Suprapubic skin (tissue), 4 donors: ENCODE measurements at regions not wholly inside any gene's neighbourhood (a gene's known extent, or its start where the extent isn't known, plus 50 kb on each side); places are given as distances from the start of the nearest gene placed in this dataset.

Source experiments
- DNase-seq, 2 donors: peaks; one replicate each; pipeline ENCODE4 v3.0.0-alpha.2; 2019; ENCODE audit warnings: low spot score in 2 of 2
- H3K27ac ChIP-seq: fragments of 200-600 bp; sonication (generic); one replicate; pipeline ENCODE4 v1.5.1; 2019
- H3K27me3 ChIP-seq: fragments of 200-600 bp; sonication (generic); one replicate; pipeline ENCODE4 v1.5.1; 2019
- H3K36me3 ChIP-seq: fragments of 200-600 bp; sonication (generic); one replicate; pipeline ENCODE4 v1.5.1; 2019
- H3K4me1 ChIP-seq: fragments of 200-600 bp; sonication (generic); one replicate; pipeline ENCODE4 v1.5.1; 2019
- H3K4me3 ChIP-seq: fragments of 200-600 bp; sonication (generic); one replicate; pipeline ENCODE4 v1.5.1; 2019; ENCODE audit warnings: mild to moderate bottlenecking
- H3K9me3 ChIP-seq: fragments of 200-600 bp; sonication (generic); one replicate; pipeline ENCODE4 v1.5.1; 2019
- EP300 ChIP-seq: sonication (generic); formaldehyde crosslinking; IDR thresholded peaks from one replicate; pipeline ENCODE4 v1.6.1; 2017; ENCODE audit warnings: antibody characterized with exemption
- POLR2A ChIP-seq, 2 donors: fragments of 450-650 bp; IDR thresholded peaks; one replicate each; pipeline ENCODE4 v1.6.1; 2017; ENCODE audit warnings: antibody characterized with exemption in 2 of 2, mild to moderate bottlenecking in 2 of 2, moderate library complexity in 2 of 2
- POLR2AphosphoS5 ChIP-seq, 3 donors: sonication (generic); formaldehyde crosslinking; IDR thresholded peaks; one replicate each; pipeline ENCODE4 v1.6.1; 2017; ENCODE audit warnings: antibody characterized with exemption in 3 of 3
- WGBS: methylation state at CpG from one replicate; pipeline ENCODE4 v1.1.5; 2018; 5-methylcytosine and 5-hydroxymethylcytosine counted together
- TF ChIP-seq, protein P1 (sequence below), 2 donors: fragments of 200-600 bp in 1 of 2; fragments of 450-650 bp in 1 of 2; sonication (generic) in 1 of 2; IDR thresholded peaks; one replicate each; pipeline ENCODE4 v1.5.1; 2016 to 2019; ENCODE audit warnings: antibody characterized with exemption in 2 of 2, mild to moderate bottlenecking in 1 of 2, moderate library complexity in 1 of 2

DNA sequence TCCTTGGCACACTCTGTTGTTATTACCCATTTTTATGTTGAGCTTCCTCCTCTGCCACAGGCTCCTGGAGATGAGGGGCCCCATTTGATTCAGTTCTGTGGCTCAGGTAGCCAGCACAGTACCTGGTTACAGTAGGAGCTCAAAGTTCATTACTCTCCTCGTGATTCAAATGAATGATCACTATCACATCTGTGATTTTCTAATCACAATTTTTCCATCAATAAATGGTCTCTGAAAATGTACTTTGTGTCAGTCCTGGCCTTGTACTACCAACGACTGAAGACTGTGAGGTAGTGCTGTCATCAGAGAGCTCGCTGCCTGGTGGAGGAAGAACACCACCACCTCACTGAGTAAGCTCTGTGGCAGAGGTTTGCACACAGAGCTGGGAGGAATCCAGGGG, 106.8 kb upstream of the JUN start:
- no peak for DNase-seq
- Histone ChIP-seq H3K36me3 (no peaks in the 10 kb centered on the region), H3K4me1 (peaks cover 45% of the 10 kb centered on the region), H3K4me3 (no peak overlapping the region), H3K9me3 (no peaks in the 10 kb centered on the region), H3K27me3 (no peaks in the 10 kb centered on the region), H3K27ac (no peak overlapping the region)
- 94% methylated on average over 3 of the region's 3 CpGs for WGBS
- TF ChIP-seq, protein P1, sequence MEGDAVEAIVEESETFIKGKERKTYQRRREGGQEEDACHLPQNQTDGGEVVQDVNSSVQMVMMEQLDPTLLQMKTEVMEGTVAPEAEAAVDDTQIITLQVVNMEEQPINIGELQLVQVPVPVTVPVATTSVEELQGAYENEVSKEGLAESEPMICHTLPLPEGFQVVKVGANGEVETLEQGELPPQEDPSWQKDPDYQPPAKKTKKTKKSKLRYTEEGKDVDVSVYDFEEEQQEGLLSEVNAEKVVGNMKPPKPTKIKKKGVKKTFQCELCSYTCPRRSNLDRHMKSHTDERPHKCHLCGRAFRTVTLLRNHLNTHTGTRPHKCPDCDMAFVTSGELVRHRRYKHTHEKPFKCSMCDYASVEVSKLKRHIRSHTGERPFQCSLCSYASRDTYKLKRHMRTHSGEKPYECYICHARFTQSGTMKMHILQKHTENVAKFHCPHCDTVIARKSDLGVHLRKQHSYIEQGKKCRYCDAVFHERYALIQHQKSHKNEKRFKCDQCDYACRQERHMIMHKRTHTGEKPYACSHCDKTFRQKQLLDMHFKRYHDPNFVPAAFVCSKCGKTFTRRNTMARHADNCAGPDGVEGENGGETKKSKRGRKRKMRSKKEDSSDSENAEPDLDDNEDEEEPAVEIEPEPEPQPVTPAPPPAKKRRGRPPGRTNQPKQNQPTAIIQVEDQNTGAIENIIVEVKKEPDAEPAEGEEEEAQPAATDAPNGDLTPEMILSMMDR (IDR thresholded peaks at IDR 0.05), result no peak
- TF ChIP-seq POLR2AphosphoS5 (IDR thresholded peaks at IDR 0.05) (no peak), EP300 (no peak)

DNA sequence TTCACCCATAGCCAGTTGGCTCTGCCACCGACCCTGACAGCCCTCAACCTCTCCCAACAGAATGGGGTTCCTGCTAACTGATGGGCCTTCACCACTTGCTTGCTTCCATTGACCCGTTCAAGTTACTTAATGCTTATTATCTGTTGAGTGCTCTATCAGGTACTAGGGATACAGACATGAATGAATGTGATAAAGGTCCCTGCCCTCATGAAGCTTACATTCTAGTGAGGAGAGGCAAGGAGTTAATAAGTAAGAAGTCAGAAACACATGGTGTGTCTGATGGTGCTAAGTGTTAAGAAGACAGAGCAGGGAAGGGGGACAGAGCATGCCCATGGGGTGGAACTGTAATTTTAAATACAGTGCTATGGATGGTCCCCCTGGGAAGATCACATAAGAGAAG, 107.5 kb upstream of the JUN start:
- peaks cover 45% of the 10 kb centered on the region for H3K4me1 ChIP-seq

DNA sequence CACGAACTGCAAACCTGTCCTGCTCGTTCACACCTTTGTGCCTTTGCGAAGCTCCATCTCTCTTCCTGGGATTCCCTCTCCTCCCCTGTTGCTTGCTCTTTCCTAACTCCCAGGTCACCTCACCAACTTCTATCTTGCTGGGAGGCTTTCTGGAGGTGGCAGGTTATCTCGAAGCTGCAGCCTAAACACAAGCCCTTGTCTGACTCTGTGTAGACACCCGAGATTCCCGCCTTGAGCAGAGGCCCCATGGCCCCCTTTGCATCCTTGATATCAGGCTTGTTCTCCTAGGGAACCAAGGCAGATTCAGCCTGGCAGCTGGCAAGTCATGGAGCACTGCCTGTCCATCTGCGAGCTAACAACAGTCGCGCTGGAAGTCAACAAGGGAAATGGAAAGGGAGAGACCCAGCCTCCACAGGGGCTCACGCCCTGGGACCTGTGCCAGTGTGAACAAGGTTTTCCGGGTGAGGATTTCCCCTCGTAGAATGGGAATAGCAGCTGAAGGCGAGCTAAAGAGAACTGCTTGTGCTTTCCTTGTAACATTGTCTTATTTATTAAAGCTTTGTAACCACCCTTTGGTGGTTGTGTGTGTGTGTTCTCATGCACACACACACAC, 109.5 kb upstream of the JUN start:
- Histone ChIP-seq H3K27me3 (no peaks in the 10 kb centered on the region), H3K9me3 (no peaks in the 10 kb centered on the region), H3K4me3 (no peak overlapping the region), H3K27ac (no peak overlapping the region), H3K4me1 (peaks cover 50% of the 10 kb centered on the region), H3K36me3 (no peaks in the 10 kb centered on the region)
- WGBS, result 70% methylated on average over 13 of the region's 13 CpGs
- peak in 1 of 2 donors; percentile 68 for DNase-seq
- no peak for TF ChIP-seq EP300
- no peak for TF ChIP-seq POLR2AphosphoS5 (IDR thresholded peaks at IDR 0.05)
- no peak for TF ChIP-seq POLR2A (IDR thresholded peaks at IDR 0.05)
- TF ChIP-seq, protein P1 (IDR thresholded peaks at IDR 0.05), result no peak

More for the DNA sequence above, 107.5 kb upstream of the JUN start:
- 100% methylated on average over 2 of the region's 2 CpGs for WGBS
- Histone ChIP-seq H3K4me3 (no peak overlapping the region), H3K27ac (no peak overlapping the region), H3K36me3 (no peaks in the 10 kb centered on the region), H3K27me3 (no peaks in the 10 kb centered on the region), H3K9me3 (no peaks in the 10 kb centered on the region)
- TF ChIP-seq EP300 (no peak), POLR2AphosphoS5 (IDR thresholded peaks at IDR 0.05) (no peak), POLR2A (IDR thresholded peaks at IDR 0.05) (no peak)
- TF ChIP-seq, protein P1 (IDR thresholded peaks at IDR 0.05), result no peak
- no peak for DNase-seq

GRCh38 chr1:58895082-58895481, 111.2 kb upstream of the JUN start:
- H3K36me3 ChIP-seq, result no peaks in the 10 kb centered on the region
- TF ChIP-seq POLR2AphosphoS5 (IDR thresholded peaks at IDR 0.05) (no peak), POLR2A (IDR thresholded peaks at IDR 0.05) (no peak), EP300 (no peak)
- TF ChIP-seq, protein P1 (IDR thresholded peaks at IDR 0.05), result no peak
- no peak for DNase-seq
- no peak overlapping the region for H3K27ac ChIP-seq
- peaks cover 52% of the 10 kb centered on the region for H3K4me1 ChIP-seq
- no peaks in the 10 kb centered on the region for H3K27me3 ChIP-seq
- WGBS, result 86% methylated on average over 2 of the region's 2 CpGs
- no peak overlapping the region for H3K4me3 ChIP-seq
- H3K9me3 ChIP-seq, result no peaks in the 10 kb centered on the region

DNA sequence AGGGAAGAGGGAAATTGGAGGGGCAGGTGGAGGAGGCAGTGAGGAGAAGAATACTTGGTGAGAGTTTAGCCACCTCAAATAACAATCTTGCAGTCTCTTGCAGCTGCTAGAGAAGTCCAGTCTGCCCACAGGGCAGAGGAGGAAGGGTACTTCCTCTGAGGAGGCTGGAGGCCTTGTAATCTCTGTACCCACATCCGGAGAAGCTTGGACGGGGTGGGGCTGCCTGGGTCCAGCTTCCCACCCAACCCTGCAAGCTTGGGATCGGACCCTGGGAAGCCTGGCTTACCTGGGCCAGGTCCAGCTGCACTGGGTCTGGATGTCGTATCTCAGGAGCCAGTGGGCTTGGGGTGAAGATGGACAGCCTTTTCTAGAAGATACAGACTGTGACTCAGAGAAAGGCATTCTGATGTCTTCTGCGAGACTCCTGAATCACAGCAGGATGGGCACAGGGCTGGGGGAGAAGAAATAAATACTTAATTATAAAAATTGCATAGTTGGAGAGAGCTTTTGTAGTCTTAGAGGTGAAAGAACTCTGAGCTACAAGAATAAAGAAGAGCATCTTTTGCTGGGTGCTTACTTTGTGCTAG, 111.8 kb upstream of the JUN start:
- Histone ChIP-seq H3K4me1 (peaks cover 56% of the 10 kb centered on the region), H3K9me3 (no peaks in the 10 kb centered on the region), H3K36me3 (no peaks in the 10 kb centered on the region), H3K27me3 (no peaks in the 10 kb centered on the region), H3K4me3 (no peak overlapping the region), H3K27ac (no peak overlapping the region)
- no peak for DNase-seq
- TF ChIP-seq POLR2AphosphoS5 (IDR thresholded peaks at IDR 0.05), result no peak
- TF ChIP-seq, protein P1 (IDR thresholded peaks at IDR 0.05), result no peak
- TF ChIP-seq EP300, result no peak
- TF ChIP-seq POLR2A (IDR thresholded peaks at IDR 0.05), result no peak
- WGBS, result 73% methylated on average over 5 of the region's 5 CpGs
